Fibroblast of mammary gland (primary cell): ENCODE measurements at regions not wholly inside any gene's neighbourhood (a gene's known extent, or its start where the extent isn't known, plus 50 kb on each side); places are given as distances from the start of the nearest gene placed in this dataset.
"Not testable (repeated sequence)": the region's sequence is repeated elsewhere in the genome, so short reads cannot be mapped to it uniquely, and the experiment has no call there.

ENCODE experiments used
- DNase-seq: peaks from one replicate; pipeline ENCODE4 v3.0.0-alpha.2; 2010; ENCODE audit warnings: low read depth
- H3K4me3 ChIP-seq: 2 replicates; pipeline ENCODE4 v1.5.1; 2011; ENCODE audit warnings: low read depth, mild to moderate bottlenecking, low read length, moderate library complexity; ENCODE audit not compliant: control insufficient read depth
- TF ChIP-seq, protein P1 (sequence below): conservative IDR thresholded peaks from 2 replicates; pipeline ENCODE4 v1.5.1; 2011; ENCODE audit warnings: low read depth, low read length, inconsistent platforms; ENCODE audit not compliant: control insufficient read depth, insufficient read depth

DNA sequence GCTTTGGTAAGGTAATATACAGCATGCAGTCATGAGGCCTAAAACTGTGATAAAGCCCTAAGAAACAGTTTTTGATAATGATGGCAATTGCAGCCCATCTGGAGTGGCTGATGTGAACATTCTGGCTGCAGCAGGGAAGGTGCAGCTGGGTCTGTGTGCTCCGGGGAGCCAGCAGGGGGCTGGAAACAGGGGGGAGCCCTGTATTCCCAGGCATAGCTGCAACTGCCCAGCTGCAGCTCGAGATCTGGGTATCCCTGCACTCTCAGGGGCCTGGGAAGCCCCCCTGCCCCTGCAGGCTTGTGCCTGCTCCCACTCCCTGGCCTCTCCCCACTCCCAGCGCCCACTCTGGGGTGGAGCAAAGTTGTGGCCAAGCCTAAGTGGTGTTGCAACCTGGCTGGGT lies 95.6 kb downstream of the RRAGB start:
- TF ChIP-seq, protein P1, sequence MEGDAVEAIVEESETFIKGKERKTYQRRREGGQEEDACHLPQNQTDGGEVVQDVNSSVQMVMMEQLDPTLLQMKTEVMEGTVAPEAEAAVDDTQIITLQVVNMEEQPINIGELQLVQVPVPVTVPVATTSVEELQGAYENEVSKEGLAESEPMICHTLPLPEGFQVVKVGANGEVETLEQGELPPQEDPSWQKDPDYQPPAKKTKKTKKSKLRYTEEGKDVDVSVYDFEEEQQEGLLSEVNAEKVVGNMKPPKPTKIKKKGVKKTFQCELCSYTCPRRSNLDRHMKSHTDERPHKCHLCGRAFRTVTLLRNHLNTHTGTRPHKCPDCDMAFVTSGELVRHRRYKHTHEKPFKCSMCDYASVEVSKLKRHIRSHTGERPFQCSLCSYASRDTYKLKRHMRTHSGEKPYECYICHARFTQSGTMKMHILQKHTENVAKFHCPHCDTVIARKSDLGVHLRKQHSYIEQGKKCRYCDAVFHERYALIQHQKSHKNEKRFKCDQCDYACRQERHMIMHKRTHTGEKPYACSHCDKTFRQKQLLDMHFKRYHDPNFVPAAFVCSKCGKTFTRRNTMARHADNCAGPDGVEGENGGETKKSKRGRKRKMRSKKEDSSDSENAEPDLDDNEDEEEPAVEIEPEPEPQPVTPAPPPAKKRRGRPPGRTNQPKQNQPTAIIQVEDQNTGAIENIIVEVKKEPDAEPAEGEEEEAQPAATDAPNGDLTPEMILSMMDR = no peak
- no peak overlapping the region for H3K4me3 ChIP-seq
- no peak for DNase-seq

DNA sequence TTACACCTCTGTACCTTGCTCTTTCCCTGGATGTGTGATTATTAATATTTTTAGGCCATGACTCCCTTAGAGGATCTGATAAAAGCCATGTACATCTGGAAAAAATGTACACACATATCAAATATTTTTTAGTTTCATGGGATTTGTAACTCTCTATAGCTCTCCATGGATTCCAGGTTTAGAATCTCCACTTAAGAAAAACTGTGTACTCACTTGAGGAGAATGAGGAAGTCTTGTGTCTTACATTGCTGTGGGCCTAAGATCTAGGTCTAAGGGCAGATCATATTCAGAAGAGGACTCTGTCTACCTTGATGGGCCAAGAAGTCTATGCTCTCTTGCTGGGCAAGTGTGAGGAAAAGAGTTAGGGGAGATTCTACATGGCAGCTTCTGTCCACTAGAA lies 98.0 kb downstream of the RRAGB start:
- TF ChIP-seq, protein P1 = no peak
- DNase-seq = no peak
- no peak overlapping the region for H3K4me3 ChIP-seq

DNA sequence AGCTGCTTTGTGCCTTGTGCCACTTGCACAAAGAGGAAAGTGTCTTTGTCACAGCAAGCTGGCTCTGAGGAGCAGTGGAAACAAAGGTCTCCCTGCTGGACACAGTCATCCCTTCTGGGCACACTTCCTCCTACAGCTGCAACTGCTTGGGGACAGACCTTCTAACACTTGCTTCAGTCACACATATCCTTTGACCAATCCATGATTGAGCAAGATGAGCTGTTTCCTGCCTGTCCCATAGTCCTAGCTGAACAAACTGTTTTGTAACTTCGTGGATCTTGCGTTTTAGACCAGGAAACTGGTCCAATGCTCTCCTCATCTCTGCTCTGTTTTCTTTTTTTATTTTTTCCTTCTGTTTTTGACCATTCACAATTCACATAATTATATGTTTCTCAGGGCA lies 98.5 kb downstream of the RRAGB start:
- DNase-seq = no peak
- H3K4me3 ChIP-seq = no peak overlapping the region
- TF ChIP-seq, protein P1 = no peak

DNA sequence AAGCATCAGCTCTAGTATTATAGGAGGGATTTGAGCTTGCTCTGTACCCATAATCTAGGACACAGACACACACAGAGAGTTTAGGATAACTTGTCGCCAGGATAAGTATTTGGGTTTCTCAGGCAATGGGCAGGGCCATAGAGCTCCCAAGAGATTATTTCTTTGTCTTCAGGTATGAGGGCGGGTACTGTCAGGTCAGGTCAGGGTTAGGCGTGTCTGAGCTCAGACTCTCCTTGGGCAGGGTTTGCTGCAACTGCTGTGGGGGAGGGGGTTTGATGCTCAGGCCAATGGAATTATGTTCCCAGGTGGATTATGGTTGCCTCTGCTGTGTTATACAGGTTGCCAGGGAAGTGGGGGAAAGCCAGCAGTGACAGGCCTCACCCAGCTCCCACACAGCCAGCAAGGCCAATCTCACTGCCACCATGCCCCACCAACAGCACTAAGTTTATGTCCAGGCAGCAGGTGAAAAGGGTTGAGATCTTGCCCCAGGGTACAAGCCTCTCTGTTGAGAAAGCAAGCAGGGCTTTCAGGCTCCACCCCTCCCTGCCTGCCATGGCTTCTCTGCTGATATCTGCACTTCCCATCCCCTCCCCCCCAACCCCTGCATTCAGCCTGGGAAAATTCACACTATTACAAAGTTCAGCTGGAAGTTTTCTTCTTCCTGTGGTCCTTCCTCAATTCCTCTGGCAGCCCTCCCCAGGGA lies 101.3 kb downstream of the RRAGB start:
- no peak overlapping the region for H3K4me3 ChIP-seq
- TF ChIP-seq, protein P1 = no peak
- no peak for DNase-seq

DNA sequence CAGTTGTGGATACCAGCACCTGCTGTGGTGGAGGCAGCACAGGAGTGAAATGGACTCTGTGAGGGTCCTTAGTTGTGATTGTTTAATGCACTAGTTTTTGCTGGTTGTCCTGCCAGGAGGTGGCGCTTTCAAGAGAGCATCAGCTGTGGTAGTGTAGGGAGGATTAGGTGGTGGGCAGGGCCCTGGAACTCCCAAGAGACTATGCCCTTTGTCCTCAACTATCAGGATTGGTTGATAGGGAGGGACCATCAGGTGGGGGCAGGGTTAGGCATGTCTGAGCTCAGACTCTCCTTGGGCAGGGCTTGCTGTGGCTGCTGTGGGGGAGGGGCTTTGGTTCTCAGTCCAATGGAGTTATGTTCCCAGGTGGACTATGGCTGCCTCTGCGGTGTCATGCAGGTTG lies 121.9 kb downstream of the RRAGB start:
- TF ChIP-seq, protein P1 = no peak
- DNase-seq = no peak

DNA sequence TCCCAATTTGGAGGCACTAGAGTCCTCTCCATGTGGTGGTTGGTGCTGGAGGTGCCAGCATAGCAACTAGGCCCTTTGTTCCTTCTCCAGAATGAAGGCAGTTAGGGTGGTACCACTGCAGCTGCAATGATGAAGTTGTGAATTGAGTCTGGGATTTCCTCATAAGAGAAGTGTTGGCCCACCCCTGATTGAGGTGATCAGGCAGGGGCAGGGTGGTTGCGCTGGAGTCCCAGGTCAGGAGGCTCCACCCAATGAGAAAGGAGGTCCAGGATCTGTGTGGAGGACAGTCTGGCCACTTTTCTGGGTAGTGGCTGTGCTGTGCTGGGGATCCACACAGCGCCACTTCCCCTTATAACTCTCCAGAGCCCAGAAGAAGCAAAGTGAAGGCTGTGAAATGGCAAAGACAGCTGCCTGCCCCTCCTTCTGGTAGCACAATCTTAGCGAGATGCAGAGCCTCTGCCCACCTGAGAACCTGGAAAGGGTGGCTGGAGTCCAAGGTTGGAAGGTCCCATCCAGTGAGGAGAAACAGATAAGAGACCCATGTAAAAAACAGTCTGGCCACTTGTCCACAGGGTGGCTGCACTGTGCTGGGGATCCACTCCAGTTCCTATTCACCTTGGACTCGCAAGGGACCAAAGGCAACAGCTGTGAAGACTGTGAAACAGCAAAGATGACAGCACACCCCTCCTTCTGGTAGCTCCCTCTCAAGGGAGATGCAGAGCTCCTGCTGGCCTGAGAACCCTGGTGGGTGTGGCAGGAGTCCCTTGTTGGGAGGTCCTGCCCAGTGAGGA lies 124.6 kb downstream of the RRAGB start:
- no peak overlapping the region for H3K4me3 ChIP-seq
- TF ChIP-seq, protein P1 = no peak

More for the DNA sequence above, 121.9 kb downstream of the RRAGB start:
- no peak overlapping the region for H3K4me3 ChIP-seq

DNA sequence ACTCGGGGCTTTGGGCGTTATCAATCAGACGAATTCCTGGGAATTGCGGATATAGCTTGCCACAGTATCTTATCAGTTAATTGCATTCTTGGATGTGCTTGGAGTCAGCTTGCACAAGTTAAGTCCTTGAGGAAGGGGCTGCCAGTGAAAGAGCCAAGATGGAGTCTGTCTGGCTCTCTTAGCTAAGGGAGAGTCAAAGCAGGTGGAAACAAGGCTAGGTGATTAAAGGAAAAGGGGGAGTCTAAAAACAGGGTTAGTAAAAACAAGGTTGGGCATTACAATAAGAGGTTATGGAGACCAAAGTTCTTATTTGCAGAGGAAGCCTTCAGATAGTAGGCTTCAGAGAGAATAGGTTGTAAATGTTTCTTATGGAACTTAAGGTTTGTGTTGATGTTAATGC lies 149.2 kb downstream of the RRAGB start:
- not testable (repeated sequence) for DNase-seq, H3K4me3 ChIP-seq

More for the DNA sequence above, 124.6 kb downstream of the RRAGB start:
- DNase-seq = no peak
